A673 (cell line): ENCODE measurements at regions not wholly inside any gene's neighbourhood (a gene's known extent, or its start where the extent isn't known, plus 50 kb on each side); places are given as distances from the start of the nearest gene placed in this dataset.

Experiments
- BruUV-seq: library from RNA; stranded (reverse); fragments of 400-500 nt; replicated peaks from 2 replicates; lab custom pipeline; 2021; lab: Mats Ljungman, UMichigan
- CTCF ChIA-PET: fragments of 300-600 bp; sonication (Branson Sonifier 250); formaldehyde crosslinking; loops from one replicate; lab custom pipeline; 2022; ENCODE audit warnings: antibody characterized with exemption; lab: Charles Lee
- POLR2A ChIA-PET: fragments of 300-600 bp; sonication (Branson Sonifier 250); formaldehyde crosslinking; loops from one replicate; lab custom pipeline; 2022; ENCODE audit warnings: antibody characterized with exemption; ENCODE audit not compliant: low non-redundant PET; lab: Charles Lee
- DNase-seq: peaks from one replicate; pipeline ENCODE4 v3.0.0-alpha.2; 2015; ENCODE audit warnings: low spot score
- H3K27ac ChIP-seq: fragments of 200-600 bp; sonication (generic); 2 replicates; pipeline ENCODE4 v1.5.1; 2016; ENCODE audit warnings: mixed run types, low read depth, mild to moderate bottlenecking, mixed read lengths, antibody characterized with exemption, low read length; ENCODE audit not compliant: poor library complexity, severe bottlenecking
- H3K27me3 ChIP-seq: fragments of 200-600 bp; sonication (generic); replicated peaks from 2 replicates; pipeline ENCODE4 v1.6.1; 2017; ENCODE audit warnings: mixed run types, low read depth, mild to moderate bottlenecking, mixed read lengths, antibody characterized with exemption, low read length; ENCODE audit not compliant: insufficient read depth, poor library complexity
- H3K36me3 ChIP-seq: fragments of 200-600 bp; sonication (generic); 2 replicates; pipeline ENCODE4 v1.6.1; 2016; ENCODE audit warnings: mixed run types, mild to moderate bottlenecking, mixed read lengths, antibody characterized with exemption, low read length; ENCODE audit not compliant: insufficient read depth, poor library complexity, severe bottlenecking
- H3K4me1 ChIP-seq: fragments of 200-600 bp; sonication (generic); 2 replicates; pipeline ENCODE4 v1.6.1; 2017; ENCODE audit warnings: mixed run types, mild to moderate bottlenecking, mixed read lengths, antibody characterized with exemption, low read length; ENCODE audit not compliant: insufficient read depth, poor library complexity, severe bottlenecking
- H3K4me3 ChIP-seq: fragments of 200-600 bp; sonication (generic); 2 replicates; pipeline ENCODE4 v1.5.1; 2016; ENCODE audit warnings: low read depth, mixed run types, mild to moderate bottlenecking, mixed read lengths, low read length; ENCODE audit not compliant: poor library complexity, severe bottlenecking
- H3K9me3 ChIP-seq: fragments of 200-600 bp; sonication (generic); 2 replicates; pipeline ENCODE4 v1.6.1; 2016; ENCODE audit warnings: mixed run types, low read depth, mild to moderate bottlenecking, mixed read lengths, antibody characterized with exemption, low read length; ENCODE audit not compliant: poor library complexity, severe bottlenecking
- CTCF ChIP-seq: fragments of 300-800, 200-600 bp; sonication (generic); conservative IDR thresholded peaks from 2 replicates; pipeline ENCODE4 v1.5.1; 2017; ENCODE audit warnings: low read depth, mild to moderate bottlenecking, antibody characterized with exemption, low read length, moderate library complexity, mixed read lengths
- EZH2 ChIP-seq: fragments of 200-600 bp; sonication (generic); IDR thresholded peaks from 2 replicates; pipeline ENCODE4 v1.6.1; 2017; ENCODE audit warnings: borderline replicate concordance, low read depth, mild to moderate bottlenecking, mixed read lengths, antibody characterized with exemption, low read length; ENCODE audit not compliant: poor library complexity, severe bottlenecking
- intact Hi-C: fragments of 100-400 bp; cut with micrococcal nuclease; formaldehyde crosslinking; loops from one replicate; pipeline ENCODE4 v1.10.0; 2022; ENCODE audit not compliant: unreplicated experiment

- CTCF ChIA-PET = no interaction called here
- no TSS peak for BruUV-seq
- POLR2A ChIA-PET = no interaction called here
Observed at GRCh38 chr6:14811775-14812428, 434.0 kb upstream of the JARID2 start.

DNA sequence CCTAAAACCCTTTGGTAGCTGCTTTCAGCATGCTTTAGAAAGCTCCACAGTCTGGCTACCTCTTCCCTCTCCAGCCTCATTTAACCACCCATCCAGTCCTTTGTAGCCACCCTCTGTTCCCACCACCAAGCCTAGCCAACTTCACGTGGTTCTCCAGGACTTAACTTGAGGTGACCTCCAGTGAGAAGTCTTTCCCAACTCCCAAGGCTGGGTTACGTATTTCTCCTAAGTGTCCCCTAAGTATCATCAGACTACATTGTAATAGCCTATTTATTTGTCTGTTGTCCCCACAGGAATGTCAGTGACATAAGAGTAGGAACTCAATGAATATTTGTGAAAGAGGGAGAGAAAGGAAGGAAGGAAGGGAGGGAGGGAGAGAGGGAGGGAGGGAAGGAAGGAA lies 431.9 kb upstream of the JARID2 start:
- Histone ChIP-seq H3K4me3 (no peak overlapping the region), H3K27ac (peak overlapping the region; percentile 14), H3K9me3 (no peaks in the 10 kb centered on the region), H3K36me3 (no peaks in the 10 kb centered on the region), H3K27me3 (no peaks in the 10 kb centered on the region), H3K4me1 (peaks cover 33% of the 10 kb centered on the region)
- CTCF ChIA-PET = no interaction called here
- DNase-seq = no peak
- TF ChIP-seq CTCF = no peak
- no peak for TF ChIP-seq EZH2
- no TSS peak for BruUV-seq
- intact Hi-C loops = no loop called here
- POLR2A ChIA-PET = no interaction called here

More at GRCh38 chr6:14811775-14812428, 434.0 kb upstream of the JARID2 start:
- no peak overlapping the region for H3K27ac ChIP-seq
- no peaks in the 10 kb centered on the region for H3K36me3 ChIP-seq
- no peak overlapping the region for H3K4me3 ChIP-seq
- H3K9me3 ChIP-seq = no peaks in the 10 kb centered on the region
- no peak for DNase-seq
- no peaks in the 10 kb centered on the region for H3K27me3 ChIP-seq
- H3K4me1 ChIP-seq = peaks cover 30% of the 10 kb centered on the region
- TF ChIP-seq CTCF (no peak), EZH2 (no peak)
- intact Hi-C loops = no loop called here

- BruUV-seq = no TSS peak
- H3K27ac ChIP-seq = peak overlapping the region; percentile 57
- TF ChIP-seq EZH2 = no peak
- no peak for TF ChIP-seq CTCF
- peak; percentile 88 for DNase-seq
- H3K27me3 ChIP-seq = no peaks in the 10 kb centered on the region
- H3K9me3 ChIP-seq = no peaks in the 10 kb centered on the region
- H3K36me3 ChIP-seq = no peaks in the 10 kb centered on the region
- intact Hi-C loops = no loop called here
- ChIA-PET POLR2A (no interaction called here), CTCF (no interaction called here)
- no peak overlapping the region for H3K4me3 ChIP-seq
- peaks cover 33% of the 10 kb centered on the region for H3K4me1 ChIP-seq
Observed at GRCh38 chr6:14816116-14816859, 429.6 kb upstream of the JARID2 start.
